GM12878 (cell line): ENCODE measurements at regions not wholly inside any gene's neighbourhood (a gene's known extent, or its start where the extent isn't known, plus 50 kb on each side); places are given as distances from the start of the nearest gene placed in this dataset.

ENCODE experiments used
- ATAC-seq: fragments of 200-7000 bp; cut with Tn5 transposase; 3 replicates; pipeline ENCODE4 v1.9.1; 2020; ENCODE audit warnings: mild to moderate bottlenecking, moderate library complexity
- BruUV-seq: library from RNA; stranded (reverse); fragments of 400-500 nt; replicated peaks from 2 replicates; lab custom pipeline; 2021; lab: Mats Ljungman, UMichigan
- CTCF ChIA-PET: fragments of 300-600 bp; sonication (Branson Sonifier 250); formaldehyde crosslinking; extraction: SDS; loops from one replicate; lab custom pipeline; 2021; ENCODE audit warnings: inconsistent platforms; lab: Yijun Ruan, JAX
- POLR2A ChIA-PET: fragments of 350-600 bp; formaldehyde crosslinking; extraction: SDS; loops from one replicate; lab custom pipeline; 2021; ENCODE audit warnings: inconsistent platforms; lab: Charles Lee
- RAD21 ChIA-PET: fragments of 300-600 bp; sonication (Branson Sonifier 250); formaldehyde crosslinking; loops from one replicate; lab custom pipeline; 2023; ENCODE audit warnings: antibody characterized with exemption; ENCODE audit not compliant: unreplicated experiment; lab: Charles Lee
- SMC1A ChIA-PET: fragments of 300-600 bp; sonication (Branson Sonifier 250); formaldehyde crosslinking; loops from one replicate; lab custom pipeline; 2023; ENCODE audit not compliant: unreplicated experiment, uncharacterized antibody; lab: Charles Lee
- DNase-seq: peaks from one replicate; pipeline ENCODE4 v3.0.0-alpha.2; 2011; ENCODE audit warnings: low read depth, low spot score
- FAIRE-seq: peaks from 3 replicates; lab custom pipeline; 2011; peaks lifted over from hg19 to GRCh38; lab: Jason Lieb, UNC
- H2AFZ ChIP-seq: 2 replicates; pipeline ENCODE4 v1.6.0; 2011; ENCODE audit warnings: low read depth, low read length, control low read depth; ENCODE audit not compliant: control insufficient read depth
- H3K27ac ChIP-seq: 2 replicates; pipeline ENCODE4 v1.5.1; 2011; ENCODE audit warnings: control low read depth; ENCODE audit not compliant: control insufficient read depth, insufficient read depth
- H3K27me3 ChIP-seq, 2 experiments: replicated peaks in 1 of 2; 2 replicates each; pipeline versions ENCODE4 v1.6.0 to v1.6.1; 2011; ENCODE audit warnings: low read length in 1 of 2; ENCODE audit not compliant: control insufficient read depth in 2 of 2, insufficient read depth in 2 of 2
- H3K36me3 ChIP-seq, 2 experiments: 2 replicates each; pipeline ENCODE4 v1.5.1; 2011; ENCODE audit warnings: low read length in 1 of 2; ENCODE audit not compliant: control insufficient read depth in 2 of 2, insufficient read depth in 2 of 2
- H3K4me1 ChIP-seq: 2 replicates; pipeline ENCODE4 v1.6.1; 2011; ENCODE audit warnings: mild to moderate bottlenecking, low read length, moderate library complexity, mixed read lengths; ENCODE audit not compliant: control insufficient read depth, insufficient read depth
- H3K4me2 ChIP-seq: 2 replicates; pipeline ENCODE4 v1.6.0; 2011; ENCODE audit warnings: control low read depth; ENCODE audit not compliant: control insufficient read depth, insufficient read depth
- H3K4me3 ChIP-seq: fragments of 200-600 bp; sonication (generic); 2 replicates; pipeline ENCODE4 v1.5.1; 2016
- H3K79me2 ChIP-seq: 2 replicates; pipeline ENCODE4 v1.6.0; 2011; ENCODE audit warnings: low read length; ENCODE audit not compliant: control insufficient read depth, insufficient read depth
- H3K9ac ChIP-seq: 2 replicates; pipeline ENCODE4 v1.8.0; 2011; ENCODE audit warnings: low read length, control low read depth, mixed read lengths; ENCODE audit not compliant: control insufficient read depth, insufficient read depth
- H3K9me3 ChIP-seq: replicated peaks from 3 replicates; pipeline ENCODE4 v1.5.1; 2011; ENCODE audit warnings: mild to moderate bottlenecking, low read length; ENCODE audit not compliant: control insufficient read depth, insufficient read depth
- H4K20me1 ChIP-seq: 2 replicates; pipeline ENCODE4 v1.6.0; 2011; ENCODE audit not compliant: control insufficient read depth, insufficient read depth
- MEF2B ChIP-seq: fragments of 450-650 bp; IDR thresholded peaks from 2 replicates; pipeline ENCODE4 v1.6.1; 2018; ENCODE audit warnings: mild to moderate bottlenecking, moderate library complexity; ENCODE audit not compliant: partially characterized antibody, poor library complexity, severe bottlenecking
- SKIL ChIP-seq: fragments of 450-650 bp; IDR thresholded peaks from 2 replicates; pipeline ENCODE4 v1.6.1; 2017; ENCODE audit warnings: mild to moderate bottlenecking, low read depth, inconsistent platforms; ENCODE audit not compliant: poor library complexity, severe bottlenecking
- ZNF24 ChIP-seq: fragments of 450-650 bp; IDR thresholded peaks from 2 replicates; pipeline ENCODE4 v1.6.1; 2017; ENCODE audit warnings: antibody characterized with exemption, mild to moderate bottlenecking
- ZNF687 ChIP-seq: fragments of 450-650 bp; IDR thresholded peaks from 2 replicates; pipeline ENCODE4 v1.6.1; 2017; ENCODE audit warnings: mild to moderate bottlenecking, moderate library complexity
- WGBS: methylation state at CpG from one replicate; pipeline ENCODE4 v1.1.6; 2016; ENCODE audit warnings: low lambda C conversion rate; ENCODE audit not compliant: insufficient replicate concordance, insufficient coverage; ENCODE audit errors: missing lambda C conversion rate; 5-methylcytosine and 5-hydroxymethylcytosine counted together
- in situ Hi-C: fragments of 300-500 bp; cut with MboI; formaldehyde crosslinking; loops from 9 replicates; pipeline ENCODE4 v1.14.3; 2018; ENCODE audit warnings: mixed read lengths
- intact Hi-C: fragments of 100-400 bp; cut with micrococcal nuclease; formaldehyde crosslinking; loops from one replicate; pipeline ENCODE4 v1.14.2; 2022; ENCODE audit not compliant: unreplicated experiment

GRCh38 chr1:96968983-96969382 lies 247.4 kb downstream of the PTBP2 start (continued):
- no peak for TF ChIP-seq ZNF687
- TF ChIP-seq, all 136 proteins: peak for 0

DNA sequence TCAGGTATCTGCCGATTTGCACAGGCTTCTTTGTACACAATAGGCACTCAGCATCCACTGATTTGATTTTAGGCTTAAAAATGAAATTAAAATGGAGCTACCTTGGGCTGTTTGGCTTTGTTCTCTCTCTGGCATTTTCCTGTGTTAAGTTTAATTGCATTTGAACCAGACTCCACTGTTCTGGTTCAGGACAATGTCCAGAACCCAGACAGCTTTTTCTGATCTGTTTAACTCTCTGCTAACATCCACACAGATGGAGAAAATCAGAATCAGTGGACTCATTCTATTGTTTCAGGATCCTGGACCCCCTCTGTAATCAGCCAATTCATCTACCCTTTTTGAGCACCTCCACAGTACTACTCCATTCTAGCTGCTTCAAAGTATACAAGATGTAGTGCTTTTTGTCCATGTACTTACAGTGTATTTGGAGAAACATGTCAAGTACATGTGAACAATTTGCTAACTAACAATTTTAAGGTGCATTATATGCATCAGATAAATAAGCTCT lies 248.1 kb downstream of the PTBP2 start:
- Histone ChIP-seq H3K79me2 (no peaks in the 10 kb centered on the region), H2AFZ (no peak overlapping the region), H4K20me1 (no peaks in the 10 kb centered on the region), H3K27ac (no peak overlapping the region), H3K9ac (no peak overlapping the region), H3K36me3 (no peaks in the 10 kb centered on the region), H3K9me3 (no peaks in the 10 kb centered on the region), H3K4me3 (no peak overlapping the region), H3K4me2 (no peak overlapping the region), H3K27me3 (no peaks in the 10 kb centered on the region), H3K4me1 (no peaks in the 10 kb centered on the region)
- ATAC-seq (no peak), DNase-seq (no peak), FAIRE-seq (no peak)
- no peak for TF ChIP-seq SKIL
- TF ChIP-seq MEF2B, result no peak
- TF ChIP-seq ZNF24, result no peak
- CTCF ChIA-PET, result interaction anchor here (1.2 to 2.3 kb wide), 5 partner anchors 11 to 1085 kb away, joined by 3 to 10 read pairs (median 4); no protein-coding TSS in a partner anchor
- 5% methylated on average over 1 of the region's 1 CpG for WGBS
- POLR2A ChIA-PET, result no interaction called here
- SMC1A ChIA-PET, result interaction anchor here (0.6 to 0.8 kb wide), 2 partner anchors 24 to 556 kb away, joined by 3 read pairs; no protein-coding TSS in a partner anchor
- no TSS peak for BruUV-seq
- intact Hi-C loops, result loop anchor here (5.0 to 10.0 kb wide), 3 partner anchors 275 to 1498 kb away; no protein-coding TSS in a partner anchor
- in situ Hi-C loops, result loop anchor here (5.0 to 25.0 kb wide), 2 partner anchors 843 to 1088 kb away; no protein-coding TSS in a partner anchor
- RAD21 ChIA-PET, result interaction anchor here (1.5 kb wide), 1 partner anchor 1083 kb away, joined by 4 read pairs; no protein-coding TSS in a partner anchor
